Suprapubic skin (tissue), 4 donors: ENCODE measurements at regions not wholly inside any gene's neighbourhood (a gene's known extent, or its start where the extent isn't known, plus 50 kb on each side); places are given as distances from the start of the nearest gene placed in this dataset.

Experiments
- DNase-seq, 2 donors: peaks; one replicate each; pipeline ENCODE4 v3.0.0-alpha.2; 2019; ENCODE audit warnings: low spot score in 2 of 2
- H3K27ac ChIP-seq: fragments of 200-600 bp; sonication (generic); one replicate; pipeline ENCODE4 v1.5.1; 2019
- H3K27me3 ChIP-seq: fragments of 200-600 bp; sonication (generic); one replicate; pipeline ENCODE4 v1.5.1; 2019
- H3K36me3 ChIP-seq: fragments of 200-600 bp; sonication (generic); one replicate; pipeline ENCODE4 v1.5.1; 2019
- H3K4me1 ChIP-seq: fragments of 200-600 bp; sonication (generic); one replicate; pipeline ENCODE4 v1.5.1; 2019
- H3K4me3 ChIP-seq: fragments of 200-600 bp; sonication (generic); one replicate; pipeline ENCODE4 v1.5.1; 2019; ENCODE audit warnings: mild to moderate bottlenecking
- H3K9me3 ChIP-seq: fragments of 200-600 bp; sonication (generic); one replicate; pipeline ENCODE4 v1.5.1; 2019
- CTCF ChIP-seq, 2 donors: fragments of 200-600 bp in 1 of 2; fragments of 450-650 bp in 1 of 2; sonication (generic) in 1 of 2; IDR thresholded peaks; one replicate each; pipeline ENCODE4 v1.5.1; 2016 to 2019; ENCODE audit warnings: antibody characterized with exemption in 2 of 2, mild to moderate bottlenecking in 1 of 2, moderate library complexity in 1 of 2
- EP300 ChIP-seq: sonication (generic); formaldehyde crosslinking; IDR thresholded peaks from one replicate; pipeline ENCODE4 v1.6.1; 2017; ENCODE audit warnings: antibody characterized with exemption
- POLR2A ChIP-seq, 2 donors: fragments of 450-650 bp; IDR thresholded peaks; one replicate each; pipeline ENCODE4 v1.6.1; 2017; ENCODE audit warnings: antibody characterized with exemption in 2 of 2, mild to moderate bottlenecking in 2 of 2, moderate library complexity in 2 of 2
- POLR2AphosphoS5 ChIP-seq, 3 donors: sonication (generic); formaldehyde crosslinking; IDR thresholded peaks; one replicate each; pipeline ENCODE4 v1.6.1; 2017; ENCODE audit warnings: antibody characterized with exemption in 3 of 3
- WGBS: methylation state at CpG from one replicate; pipeline ENCODE4 v1.1.5; 2018; 5-methylcytosine and 5-hydroxymethylcytosine counted together

GRCh38 chr5:167745868-167746267 lies 545.6 kb upstream of the WWC1 start:
- no peak for DNase-seq
- Histone ChIP-seq H3K4me3 (no peak overlapping the region), H3K4me1 (no peaks in the 10 kb centered on the region), H3K36me3 (no peaks in the 10 kb centered on the region), H3K27me3 (no peaks in the 10 kb centered on the region), H3K9me3 (no peaks in the 10 kb centered on the region), H3K27ac (no peak overlapping the region)
- TF ChIP-seq POLR2AphosphoS5 (IDR thresholded peaks at IDR 0.05) (no peak), POLR2A (IDR thresholded peaks at IDR 0.05) (no peak), EP300 (no peak)
- 85% methylated on average over 6 of the region's 6 CpGs for WGBS

GRCh38 chr5:167750586-167750985 lies 540.9 kb upstream of the WWC1 start:
- H3K27ac ChIP-seq = no peak overlapping the region
- WGBS = 75% methylated on average over 1 of the region's 1 CpG
- no peaks in the 10 kb centered on the region for H3K27me3 ChIP-seq
- H3K4me1 ChIP-seq = no peaks in the 10 kb centered on the region
- no peaks in the 10 kb centered on the region for H3K36me3 ChIP-seq
- H3K4me3 ChIP-seq = no peak overlapping the region
- DNase-seq = no peak
- no peaks in the 10 kb centered on the region for H3K9me3 ChIP-seq
- no peak for TF ChIP-seq POLR2AphosphoS5 (IDR thresholded peaks at IDR 0.05)
- no peak for TF ChIP-seq CTCF (IDR thresholded peaks at IDR 0.05)
- no peak for TF ChIP-seq POLR2A (IDR thresholded peaks at IDR 0.05)
- TF ChIP-seq EP300 = no peak

GRCh38 chr5:167752936-167753335 lies 538.5 kb upstream of the WWC1 start:
- TF ChIP-seq POLR2A (IDR thresholded peaks at IDR 0.05) (no peak), CTCF (IDR thresholded peaks at IDR 0.05) (no peak), EP300 (no peak)
- DNase-seq = no peak
- 55% methylated on average over 4 of the region's 4 CpGs for WGBS

GRCh38 chr5:167753725-167754490 lies 537.5 kb upstream of the WWC1 start:
- TF ChIP-seq CTCF (IDR thresholded peaks at IDR 0.05) (no peak), POLR2AphosphoS5 (IDR thresholded peaks at IDR 0.05) (no peak), EP300 (no peak), POLR2A (IDR thresholded peaks at IDR 0.05) (no peak)
- WGBS = 73% methylated on average over 6 of the region's 6 CpGs
- Histone ChIP-seq H3K4me1 (no peaks in the 10 kb centered on the region), H3K27ac (no peak overlapping the region), H3K4me3 (no peak overlapping the region), H3K9me3 (no peaks in the 10 kb centered on the region), H3K36me3 (no peaks in the 10 kb centered on the region), H3K27me3 (no peaks in the 10 kb centered on the region)
- DNase-seq = no peak

More at GRCh38 chr5:167752936-167753335, 538.5 kb upstream of the WWC1 start:
- H3K4me3 ChIP-seq = no peak overlapping the region
- no peaks in the 10 kb centered on the region for H3K27me3 ChIP-seq
- no peak overlapping the region for H3K27ac ChIP-seq
- H3K4me1 ChIP-seq = no peaks in the 10 kb centered on the region
- no peaks in the 10 kb centered on the region for H3K36me3 ChIP-seq
- no peaks in the 10 kb centered on the region for H3K9me3 ChIP-seq

- WGBS = 58% methylated on average over 5 of the region's 5 CpGs
- no peaks in the 10 kb centered on the region for H3K9me3 ChIP-seq
- DNase-seq = no peak
- H3K36me3 ChIP-seq = no peaks in the 10 kb centered on the region
- TF ChIP-seq POLR2A (IDR thresholded peaks at IDR 0.05) (no peak), POLR2AphosphoS5 (IDR thresholded peaks at IDR 0.05) (no peak), EP300 (no peak)
- H3K4me1 ChIP-seq = no peaks in the 10 kb centered on the region
- H3K4me3 ChIP-seq = no peak overlapping the region
- no peaks in the 10 kb centered on the region for H3K27me3 ChIP-seq
- H3K27ac ChIP-seq = no peak overlapping the region
Measured at GRCh38 chr5:167754501-167755021, 536.9 kb upstream of the WWC1 start.

- DNase-seq = no peak
- no peak overlapping the region for H3K4me3 ChIP-seq
- H3K4me1 ChIP-seq = no peaks in the 10 kb centered on the region
- no peak for TF ChIP-seq CTCF (IDR thresholded peaks at IDR 0.05)
- no peak for TF ChIP-seq EP300
- TF ChIP-seq POLR2A (IDR thresholded peaks at IDR 0.05) = no peak
- no peak for TF ChIP-seq POLR2AphosphoS5 (IDR thresholded peaks at IDR 0.05)
- H3K9me3 ChIP-seq = no peaks in the 10 kb centered on the region
- 53% methylated on average over 2 of the region's 2 CpGs for WGBS
- no peaks in the 10 kb centered on the region for H3K36me3 ChIP-seq
- no peaks in the 10 kb centered on the region for H3K27me3 ChIP-seq
- H3K27ac ChIP-seq = no peak overlapping the region
Measured at GRCh38 chr5:167755420-167755819, 536.0 kb upstream of the WWC1 start.
